Small intestine (tissue), 7 donors: ENCODE measurements at regions not wholly inside any gene's neighbourhood (a gene's known extent, or its start where the extent isn't known, plus 50 kb on each side); places are given as distances from the start of the nearest gene placed in this dataset.
"Not testable (repeated sequence)": the region's sequence is repeated elsewhere in the genome, so short reads cannot be mapped to it uniquely, and the experiment has no call there.

ENCODE experiments used
- DNase-seq, 2 donors: peaks; one replicate each; pipeline versions ENCODE4 v3.0.0 to v3.0.0-alpha.2; 2013
- FAIRE-seq: peaks from 2 replicates; lab custom pipeline; 2012; peaks lifted over from hg19 to GRCh38; lab: Jason Lieb, UNC
- H3K27ac ChIP-seq, 3 donors: one replicate each; pipeline ENCODE4 v1.5.1; 2013; ENCODE audit warnings: low read length in 2 of 3, mild to moderate bottlenecking in 2 of 3, control low read depth in 1 of 3, inconsistent platforms in 1 of 3, low read depth in 1 of 3, moderate library complexity in 1 of 3
- H3K27me3 ChIP-seq, 3 donors: one replicate each; pipeline ENCODE4 v1.6.1; 2013; ENCODE audit warnings: low read length in 3 of 3, inconsistent platforms in 1 of 3; ENCODE audit not compliant: control insufficient read depth in 3 of 3, insufficient read depth in 3 of 3
- H3K36me3 ChIP-seq, 3 donors: one replicate each; pipeline ENCODE4 v1.6.1; 2013; ENCODE audit warnings: low read length in 3 of 3, inconsistent platforms in 1 of 3, low read depth in 1 of 3, mild to moderate bottlenecking in 1 of 3, moderate library complexity in 1 of 3; ENCODE audit not compliant: control insufficient read depth in 3 of 3, insufficient read depth in 2 of 3
- H3K4me1 ChIP-seq, 3 donors: one replicate each; pipeline ENCODE4 v1.6.1; 2013; ENCODE audit warnings: low read length in 2 of 3, inconsistent platforms in 1 of 3, low read depth in 1 of 3, mild to moderate bottlenecking in 1 of 3, moderate library complexity in 1 of 3; ENCODE audit not compliant: control insufficient read depth in 3 of 3, insufficient read depth in 2 of 3
- H3K4me3 ChIP-seq, 3 donors: one replicate each; pipeline ENCODE4 v1.5.1; 2013; ENCODE audit warnings: low read length in 3 of 3, control low read depth in 1 of 3, inconsistent platforms in 1 of 3, low read depth in 1 of 3, mild to moderate bottlenecking in 1 of 3, moderate library complexity in 1 of 3
- H3K9me3 ChIP-seq, 2 donors: one replicate each; pipeline ENCODE4 v1.6.1; 2013; ENCODE audit warnings: low read depth in 1 of 2, low read length in 1 of 2; ENCODE audit not compliant: control insufficient read depth in 2 of 2, insufficient read depth in 1 of 2
- WGBS, 3 donors: extraction: QIAGEN DNeasy Blood & Tissue Kit; methylation state at CpG; one replicate each; pipeline ENCODE4 v1.1.7; 2013; 5-methylcytosine and 5-hydroxymethylcytosine counted together
- donor health status: healthy with polysubstance abuse.
- donor health status: control.
- donor health status: control.
- donor health status: Bipolar disorder and iron deficiency.
- donor health status: healthy.

DNA sequence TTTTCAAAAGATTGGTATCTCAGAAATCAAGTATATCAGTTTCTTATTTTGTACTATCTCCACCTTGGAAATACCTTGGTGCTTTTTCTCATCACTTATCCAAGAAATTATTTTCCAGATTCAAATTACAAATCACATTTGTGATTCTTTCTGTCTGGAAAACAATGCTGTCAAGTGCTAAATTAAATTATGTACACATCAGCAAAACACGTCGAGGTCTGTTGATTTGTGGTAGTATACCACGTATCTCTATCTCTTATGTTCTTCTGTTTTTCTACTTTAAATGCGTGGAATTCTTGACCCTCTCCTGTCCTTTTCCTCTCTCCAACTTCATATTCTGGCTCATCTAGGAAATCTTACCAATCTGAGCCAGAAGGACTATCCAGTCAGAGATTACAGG is 214.5 kb downstream of the PTN start:
- H3K9me3 ChIP-seq, result peaks cover 1 to 5% of the 10 kb centered on the region in 2 donors
- no peaks in the 10 kb centered on the region for H3K36me3 ChIP-seq
- no peak overlapping the region for H3K4me3 ChIP-seq
- H3K4me1 ChIP-seq, result no peaks in the 10 kb centered on the region
- H3K27me3 ChIP-seq, result no peaks in the 10 kb centered on the region
- no peak overlapping the region for H3K27ac ChIP-seq
- FAIRE-seq (no peak), DNase-seq (no peak)
- WGBS, 3 donors, result 84 to 85% (median 84%) methylated on average over 4 of the region's 4 CpGs

DNA sequence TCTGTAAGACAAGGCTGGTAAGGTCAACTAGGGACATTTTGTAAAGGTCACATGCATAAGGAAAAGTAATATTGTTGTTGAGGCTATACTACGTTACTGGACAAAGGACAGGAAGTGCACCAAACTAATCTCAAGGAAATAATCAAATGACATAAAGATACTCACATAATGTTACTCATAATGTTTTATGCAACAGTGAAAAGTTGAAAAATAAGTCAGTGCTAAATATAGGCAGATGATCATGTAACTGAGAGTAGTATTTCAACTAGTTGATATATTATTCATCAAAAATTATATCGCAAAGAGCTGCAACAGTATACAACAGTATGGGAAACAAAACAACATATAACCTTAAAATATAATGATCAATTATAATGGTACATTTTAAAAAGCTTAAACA is 215.7 kb downstream of the PTN start:
- Histone ChIP-seq H3K9me3 (peaks cover 1 to 5% of the 10 kb centered on the region in 2 donors), H3K4me1 (no peaks in the 10 kb centered on the region), H3K27ac (no peak overlapping the region), H3K36me3 (no peaks in the 10 kb centered on the region), H3K27me3 (no peaks in the 10 kb centered on the region), H3K4me3 (no peak overlapping the region)
- FAIRE-seq, result no peak
- 66 to 80% (median 74%) methylated on average over 2 of the region's 2 CpGs for WGBS, 3 donors
- DNase-seq, result no peak

DNA sequence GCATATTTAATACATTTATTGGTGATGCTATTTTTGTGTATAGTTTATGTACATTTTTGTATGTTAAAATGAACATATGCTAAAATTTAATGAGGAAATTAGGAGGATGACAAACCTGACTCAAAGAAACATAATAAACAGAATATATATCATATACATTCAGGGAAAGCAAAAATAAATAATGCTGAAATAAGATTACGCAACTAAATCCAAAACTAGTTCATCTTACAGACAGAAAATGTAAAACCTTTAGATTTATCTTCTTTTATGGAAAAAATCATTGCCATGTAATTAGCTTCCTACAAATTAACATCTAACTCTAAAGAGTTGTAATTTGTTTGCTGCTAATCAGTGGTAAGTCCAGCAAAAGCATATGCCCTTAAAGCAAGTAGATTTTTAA is 216.5 kb downstream of the PTN start:
- DNase-seq (no peak), FAIRE-seq (no peak)
- Histone ChIP-seq H3K4me3 (no peak overlapping the region), H3K36me3 (no peaks in the 10 kb centered on the region), H3K9me3 (peaks cover 1 to 5% of the 10 kb centered on the region in 2 donors), H3K4me1 (no peaks in the 10 kb centered on the region), H3K27me3 (no peaks in the 10 kb centered on the region), H3K27ac (no peak overlapping the region)
- 43 to 79% (median 49%) methylated on average over 1 of the region's 1 CpG for WGBS, 3 donors

DNA sequence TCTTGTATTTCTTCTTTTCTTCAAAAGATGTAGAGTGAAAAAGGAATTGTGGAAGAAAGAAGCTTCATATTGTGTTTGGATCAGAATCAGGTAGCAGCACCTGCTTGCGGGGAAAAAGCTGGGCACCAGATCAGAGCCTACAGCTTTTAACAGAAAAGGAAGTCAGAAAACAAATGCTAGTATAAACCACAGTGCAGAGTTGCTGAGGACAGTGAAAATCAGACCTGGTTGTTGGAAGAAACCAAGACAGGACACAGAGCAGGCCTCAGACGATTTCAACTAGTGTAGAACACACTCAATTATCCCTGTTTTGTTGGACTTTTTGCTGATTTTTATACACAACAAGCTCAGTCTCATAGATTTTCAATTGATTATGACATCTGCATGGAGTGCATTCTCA is 221.4 kb downstream of the PTN start:
- H3K27ac ChIP-seq, result no peak overlapping the region
- 72 to 89% (median 76%) methylated on average over 2 of the region's 2 CpGs for WGBS, 3 donors
- no peaks in the 10 kb centered on the region for H3K4me1 ChIP-seq
- DNase-seq, result no peak
- H3K9me3 ChIP-seq, result no peaks in the 10 kb centered on the region
- FAIRE-seq, result no peak
- no peak overlapping the region for H3K4me3 ChIP-seq
- H3K36me3 ChIP-seq, result no peaks in the 10 kb centered on the region
- no peaks in the 10 kb centered on the region for H3K27me3 ChIP-seq

DNA sequence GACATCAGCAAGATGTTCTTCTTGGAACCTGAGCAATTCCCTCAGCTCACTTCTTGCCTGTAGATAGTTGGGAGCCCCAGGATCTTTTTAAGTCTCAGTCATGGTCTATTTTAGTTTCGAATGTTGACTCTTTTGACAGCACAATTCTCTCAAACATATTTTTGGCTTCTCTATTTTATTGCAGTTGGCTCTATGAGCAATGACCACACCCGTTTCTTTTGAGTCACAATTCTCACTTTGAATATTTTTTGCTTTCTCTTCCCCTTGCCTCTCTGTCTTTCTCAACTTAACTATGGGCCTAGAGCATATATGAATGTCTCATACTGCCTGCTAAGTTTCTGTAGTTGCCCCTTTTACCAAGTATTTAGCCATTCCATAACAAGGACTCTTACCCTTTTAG is 222.8 kb downstream of the PTN start:
- no peak for FAIRE-seq
- Histone ChIP-seq H3K9me3 (no peaks in the 10 kb centered on the region), H3K27ac (no peak overlapping the region), H3K4me1 (no peaks in the 10 kb centered on the region), H3K27me3 (no peaks in the 10 kb centered on the region), H3K4me3 (no peak overlapping the region), H3K36me3 (no peaks in the 10 kb centered on the region)
- WGBS, 3 donors, result 61 to 69% (median 65%) methylated on average over 2 of the region's 2 CpGs
- no peak for DNase-seq

DNA sequence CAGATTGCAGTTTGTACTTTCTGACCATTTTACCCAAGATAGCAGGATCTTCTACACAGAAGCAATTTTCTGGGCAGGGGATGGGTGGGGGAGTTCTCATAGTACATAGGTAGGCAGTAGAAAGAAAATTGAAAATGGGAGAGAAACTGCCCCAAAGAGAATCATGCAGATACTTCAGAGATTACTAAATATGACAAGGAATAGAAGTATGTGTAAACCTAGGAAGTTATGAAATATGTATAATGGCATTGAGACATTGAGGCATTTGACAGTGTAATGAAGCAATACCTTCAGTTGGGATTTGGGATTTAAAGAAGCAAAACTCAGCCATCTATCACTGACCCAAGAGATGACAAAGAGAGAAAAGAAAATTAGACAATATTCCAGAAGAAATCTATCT is 233.0 kb downstream of the PTN start:
- no peaks in the 10 kb centered on the region for H3K9me3 ChIP-seq
- H3K4me3 ChIP-seq, result no peak overlapping the region
- FAIRE-seq, result no peak

DNA sequence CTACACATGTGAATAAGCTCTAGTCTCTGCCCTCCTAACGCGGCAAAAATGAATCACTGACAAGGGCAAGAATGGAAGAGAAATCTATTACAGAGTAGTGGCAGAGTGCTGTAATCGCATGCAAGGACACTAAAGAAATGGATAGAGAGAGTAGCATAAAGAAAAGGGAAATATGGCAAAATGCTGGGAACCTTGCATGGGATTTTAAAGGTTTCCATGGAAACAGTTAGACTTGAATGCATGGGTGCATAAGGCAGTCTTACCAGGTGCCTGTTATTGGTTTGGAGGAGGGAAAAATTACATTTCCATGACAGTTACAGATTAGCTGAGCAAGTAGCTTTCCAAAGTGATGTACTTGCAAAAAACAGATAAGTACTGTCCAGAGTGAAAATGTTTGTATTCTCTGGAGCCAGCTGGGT is 233.4 kb downstream of the PTN start:
- WGBS, 3 donors, result 72 to 85% (median 81%) methylated on average over 3 of the region's 3 CpGs

More for the DNA sequence above, 233.0 kb downstream of the PTN start:
- no peaks in the 10 kb centered on the region for H3K27me3 ChIP-seq
- DNase-seq, result no peak
- no peaks in the 10 kb centered on the region for H3K36me3 ChIP-seq
- no peaks in the 10 kb centered on the region for H3K4me1 ChIP-seq
- H3K27ac ChIP-seq, result no peak overlapping the region

DNA sequence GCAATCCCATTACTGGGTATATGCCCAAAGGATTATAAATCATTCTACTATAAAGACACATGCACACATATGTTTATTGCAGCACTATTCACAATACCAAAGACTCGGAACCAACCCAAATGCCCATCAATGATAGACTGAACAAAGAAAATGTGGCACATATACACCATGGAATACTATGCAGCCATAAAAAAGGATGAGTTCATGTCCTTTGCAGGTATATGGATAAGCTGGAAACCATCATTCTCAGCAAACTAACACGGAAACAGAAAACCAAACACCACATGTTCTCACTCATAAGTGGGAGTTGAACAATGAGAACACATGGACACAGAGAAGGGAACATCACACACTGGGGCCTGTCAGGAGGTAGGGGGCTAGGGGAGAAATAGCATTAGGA is 235.7 kb downstream of the PTN start:
- not testable (repeated sequence) for H3K9me3 ChIP-seq, H3K4me3 ChIP-seq, H3K27me3 ChIP-seq, H3K27ac ChIP-seq, H3K4me1 ChIP-seq, H3K36me3 ChIP-seq, DNase-seq, FAIRE-seq
- 78 to 84% (median 78%) methylated on average over 2 of the region's 2 CpGs for WGBS, 3 donors

More for the DNA sequence above, 233.4 kb downstream of the PTN start:
- H3K9me3 ChIP-seq, result no peaks in the 10 kb centered on the region
- no peaks in the 10 kb centered on the region for H3K4me1 ChIP-seq
- no peaks in the 10 kb centered on the region for H3K36me3 ChIP-seq
- H3K4me3 ChIP-seq, result no peak overlapping the region
- FAIRE-seq, result no peak
- DNase-seq, result no peak
- H3K27me3 ChIP-seq, result no peaks in the 10 kb centered on the region
- no peak overlapping the region for H3K27ac ChIP-seq

DNA sequence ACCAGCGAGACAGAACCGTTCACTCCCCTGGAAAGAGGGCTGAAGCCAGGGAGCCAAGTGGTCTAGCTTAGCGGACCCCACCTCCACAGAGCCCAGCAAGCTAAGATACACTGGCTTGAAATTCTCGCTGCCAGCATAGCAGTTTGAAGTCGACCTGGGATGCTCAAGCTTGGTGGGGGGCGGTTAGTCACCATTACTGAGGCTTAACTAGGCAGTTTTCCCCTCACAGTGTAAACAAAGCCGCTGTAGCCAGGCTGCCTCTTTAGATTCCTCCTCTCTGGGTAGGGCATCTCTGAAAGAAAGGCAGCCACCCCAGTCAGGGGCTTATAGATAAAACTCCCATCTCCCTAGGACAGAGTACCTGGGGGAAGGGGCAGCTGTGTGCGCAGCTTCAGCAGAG is 235.1 kb downstream of the CHRM2 start:
- not testable (repeated sequence) for DNase-seq, H3K4me1 ChIP-seq, H3K27me3 ChIP-seq, H3K4me3 ChIP-seq, H3K27ac ChIP-seq, H3K9me3 ChIP-seq, FAIRE-seq, H3K36me3 ChIP-seq
- 75 to 80% (median 75%) methylated on average over 8 of the region's 8 CpGs for WGBS, 3 donors
